Fibroblast of mammary gland (primary cell): ENCODE measurements at regions not wholly inside any gene's neighbourhood (a gene's known extent, or its start where the extent isn't known, plus 50 kb on each side); places are given as distances from the start of the nearest gene placed in this dataset.
A peak's percentile ranks its signal among the peaks of the same experiment; 100 is the strongest.

Experiments used
- DNase-seq: peaks from one replicate; pipeline ENCODE4 v3.0.0-alpha.2; 2010; ENCODE audit warnings: low read depth
- H3K4me3 ChIP-seq: 2 replicates; pipeline ENCODE4 v1.5.1; 2011; ENCODE audit warnings: low read depth, mild to moderate bottlenecking, low read length, moderate library complexity; ENCODE audit not compliant: control insufficient read depth
- TF ChIP-seq, protein P1 (sequence below): conservative IDR thresholded peaks from 2 replicates; pipeline ENCODE4 v1.5.1; 2011; ENCODE audit warnings: low read depth, low read length, inconsistent platforms; ENCODE audit not compliant: control insufficient read depth, insufficient read depth

- TF ChIP-seq, protein P1, sequence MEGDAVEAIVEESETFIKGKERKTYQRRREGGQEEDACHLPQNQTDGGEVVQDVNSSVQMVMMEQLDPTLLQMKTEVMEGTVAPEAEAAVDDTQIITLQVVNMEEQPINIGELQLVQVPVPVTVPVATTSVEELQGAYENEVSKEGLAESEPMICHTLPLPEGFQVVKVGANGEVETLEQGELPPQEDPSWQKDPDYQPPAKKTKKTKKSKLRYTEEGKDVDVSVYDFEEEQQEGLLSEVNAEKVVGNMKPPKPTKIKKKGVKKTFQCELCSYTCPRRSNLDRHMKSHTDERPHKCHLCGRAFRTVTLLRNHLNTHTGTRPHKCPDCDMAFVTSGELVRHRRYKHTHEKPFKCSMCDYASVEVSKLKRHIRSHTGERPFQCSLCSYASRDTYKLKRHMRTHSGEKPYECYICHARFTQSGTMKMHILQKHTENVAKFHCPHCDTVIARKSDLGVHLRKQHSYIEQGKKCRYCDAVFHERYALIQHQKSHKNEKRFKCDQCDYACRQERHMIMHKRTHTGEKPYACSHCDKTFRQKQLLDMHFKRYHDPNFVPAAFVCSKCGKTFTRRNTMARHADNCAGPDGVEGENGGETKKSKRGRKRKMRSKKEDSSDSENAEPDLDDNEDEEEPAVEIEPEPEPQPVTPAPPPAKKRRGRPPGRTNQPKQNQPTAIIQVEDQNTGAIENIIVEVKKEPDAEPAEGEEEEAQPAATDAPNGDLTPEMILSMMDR = no peak
- DNase-seq = no peak
- H3K4me3 ChIP-seq = no peak overlapping the region
These were observed 742.1 kb upstream of the SOX9 start for GRCh38 chr17:71378741-71379140.

DNA sequence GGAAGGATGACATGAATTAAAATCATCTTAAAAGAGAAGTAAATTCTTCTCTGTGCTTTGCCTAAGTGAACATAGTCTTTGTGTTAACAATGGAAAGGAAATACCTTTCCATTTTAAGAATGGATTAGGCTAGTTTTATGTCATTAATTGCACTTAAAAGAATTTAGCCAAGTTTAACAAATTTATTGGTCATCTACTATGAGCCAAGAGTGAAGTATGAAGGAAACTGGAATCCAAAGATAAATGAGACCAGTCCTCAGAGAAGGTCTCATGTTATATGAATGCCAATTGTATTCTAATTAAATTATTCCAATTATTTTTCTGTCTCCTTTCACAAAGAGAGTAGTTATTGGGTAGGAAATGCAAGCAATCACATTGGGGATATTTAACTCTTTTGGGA is 741.3 kb upstream of the SOX9 start:
- no peak overlapping the region for H3K4me3 ChIP-seq
- DNase-seq = no peak
- TF ChIP-seq, protein P1 = no peak

GRCh38 chr17:71380535-71380934 is 740.3 kb upstream of the SOX9 start:
- no peak overlapping the region for H3K4me3 ChIP-seq
- TF ChIP-seq, protein P1 = no peak
- DNase-seq = no peak

- H3K4me3 ChIP-seq = no peak overlapping the region
- TF ChIP-seq, protein P1 = no peak
- DNase-seq = no peak
These were observed 739.9 kb upstream of the SOX9 start for GRCh38 chr17:71380936-71381335.

DNA sequence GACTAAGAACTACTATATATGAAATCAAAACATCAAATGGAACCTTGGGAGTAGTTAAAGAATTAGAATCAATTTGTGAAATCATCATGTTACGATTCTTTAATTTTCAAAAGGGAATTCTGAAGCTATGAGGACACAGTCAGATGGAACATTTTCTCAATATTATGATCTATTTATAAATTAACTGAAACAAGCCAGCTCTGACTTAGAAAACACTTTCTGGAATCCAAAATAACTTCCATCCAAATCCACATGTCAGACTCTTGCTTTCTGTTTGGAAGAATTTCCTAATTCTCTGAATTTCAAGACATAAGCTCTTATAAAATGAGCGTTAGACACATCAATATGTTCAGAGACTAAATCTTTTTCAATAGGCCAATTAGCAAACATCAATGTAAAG is 737.7 kb upstream of the SOX9 start:
- H3K4me3 ChIP-seq = no peak overlapping the region
- TF ChIP-seq, protein P1 = no peak

GRCh38 chr17:71387456-71387855 is 733.4 kb upstream of the SOX9 start:
- DNase-seq = no peak
- no peak overlapping the region for H3K4me3 ChIP-seq
- TF ChIP-seq, protein P1 = no peak

More for the DNA sequence above, 737.7 kb upstream of the SOX9 start:
- DNase-seq = no peak

- no peak overlapping the region for H3K4me3 ChIP-seq
- peak; percentile 73 for DNase-seq
- TF ChIP-seq, protein P1 = no peak
These were observed 727.9 kb upstream of the SOX9 start for GRCh38 chr17:71392715-71393567.
